Gastrocnemius medialis (tissue), 4 donors: ENCODE measurements at regions not wholly inside any gene's neighbourhood (a gene's known extent, or its start where the extent isn't known, plus 50 kb on each side); places are given as distances from the start of the nearest gene placed in this dataset.
A peak's percentile ranks its signal among the peaks of the same experiment; 100 is the strongest.

Experiments
- ATAC-seq, 2 donors: fragments of 150-250 bp; one replicate each; pipeline ENCODE4 v1.9.1; 2016
- DNase-seq, 2 donors: peaks; one replicate each; pipeline ENCODE4 v3.0.0-alpha.2; 2019
- H3K27ac ChIP-seq, 4 donors: fragments of 200-600 bp; sonication (generic); 1 replicate in 1 of 4; 2 replicates in 3 of 4; pipeline ENCODE4 v1.5.1; 2016 to 2018; ENCODE audit warnings: mild to moderate bottlenecking in 2 of 4, moderate library complexity in 1 of 4
- H3K27me3 ChIP-seq, 3 donors: fragments of 200-600 bp; sonication (generic) in 2 of 3; 1 replicate in 1 of 3; 2 replicates in 2 of 3; pipeline versions ENCODE4 v1.5.1 to v1.6.0; 2016 to 2019; ENCODE audit warnings: mild to moderate bottlenecking in 1 of 3, moderate library complexity in 1 of 3
- H3K36me3 ChIP-seq, 2 donors: fragments of 200-600 bp; sonication (generic) in 1 of 2; one replicate each; pipeline ENCODE4 v1.5.1; 2017 to 2018
- H3K4me1 ChIP-seq, 2 donors: fragments of 200-600 bp; sonication (generic) in 1 of 2; one replicate each; pipeline ENCODE4 v1.5.1; 2016 to 2017; ENCODE audit warnings: mild to moderate bottlenecking in 2 of 2
- H3K4me3 ChIP-seq, 4 donors: fragments of 200-600 bp; sonication (generic) in 3 of 4; 1 replicate in 1 of 4; 2 replicates in 3 of 4; pipeline ENCODE4 v1.5.1; 2016 to 2019; ENCODE audit warnings: mild to moderate bottlenecking in 2 of 4
- H3K9me3 ChIP-seq, 3 donors: fragments of 200-600 bp; sonication (generic) in 2 of 3; 1 replicate in 1 of 3; 2 replicates in 2 of 3; pipeline ENCODE4 v1.5.1; 2016 to 2019
- CTCF ChIP-seq, 5 experiments: fragments of 450-650 bp in 3 of 5; fragments of 200-600 bp in 2 of 5; sonication (generic) in 2 of 5; IDR thresholded peaks in 4 of 5; conservative IDR thresholded peaks in 1 of 5; 1 replicate in 4 of 5; 2 replicates in 1 of 5; pipeline ENCODE4 v1.5.1; 2016 to 2019; ENCODE audit warnings: antibody characterized with exemption in 5 of 5, mild to moderate bottlenecking in 3 of 5, moderate library complexity in 3 of 5
- POLR2A ChIP-seq, 2 donors: fragments of 450-650 bp; IDR thresholded peaks; one replicate each; pipeline ENCODE4 v1.6.1; 2017; ENCODE audit warnings: antibody characterized with exemption in 2 of 2, mild to moderate bottlenecking in 2 of 2, moderate library complexity in 2 of 2
- in situ Hi-C, 4 donors: fragments of 200-750 bp; cut with MboI; loops; one replicate each; pipeline versions ENCODE4 v1.15.0 to v1.8.0; 2017; ENCODE audit warnings: low sequenced_read_pairs in 4 of 4
- intact Hi-C: fragments of 100-400 bp; cut with DNase I; formaldehyde crosslinking; loops from one replicate; pipeline ENCODE4 v1.15.1; 2023; ENCODE audit warnings: low total_unique reads

- H3K4me1 ChIP-seq = no peaks in the 10 kb centered on the region
- in situ Hi-C loops = no loop called here
Measured at GRCh38 chr13:74015137-74015536, 119.1 kb downstream of the KLF12 start.

GRCh38 chr13:74009100-74009668 lies 125.0 kb downstream of the KLF12 start:
- H3K4me1 ChIP-seq = peaks cover 16 to 23% of the 10 kb centered on the region in 2 donors
- in situ Hi-C loops (no loop called here), intact Hi-C loops (no loop called here)
- no peaks in the 10 kb centered on the region for H3K9me3 ChIP-seq
- H3K4me3 ChIP-seq = no peak overlapping the region
- ATAC-seq (no peak), DNase-seq (no peak)
- H3K27ac ChIP-seq = no peak overlapping the region
- H3K27me3 ChIP-seq = no peaks in the 10 kb centered on the region
- TF ChIP-seq CTCF (IDR thresholded peaks at IDR 0.05 in 4 of 5, conservative IDR thresholded peaks at IDR 0.05 in 1 of 5) (no peak), POLR2A (IDR thresholded peaks at IDR 0.05) (no peak)
- H3K36me3 ChIP-seq = no peaks in the 10 kb centered on the region

More at GRCh38 chr13:74015137-74015536, 119.1 kb downstream of the KLF12 start:
- H3K27me3 ChIP-seq = no peaks in the 10 kb centered on the region
- intact Hi-C loops = no loop called here
- no peak overlapping the region for H3K27ac ChIP-seq
- H3K9me3 ChIP-seq = no peaks in the 10 kb centered on the region
- ATAC-seq (no peak), DNase-seq (no peak)
- H3K4me3 ChIP-seq = no peak overlapping the region
- no peaks in the 10 kb centered on the region for H3K36me3 ChIP-seq
- TF ChIP-seq CTCF (IDR thresholded peaks at IDR 0.05 in 4 of 5, conservative IDR thresholded peaks at IDR 0.05 in 1 of 5) (peak in 1 of 5 experiments; percentile 17), POLR2A (IDR thresholded peaks at IDR 0.05) (no peak)

GRCh38 chr13:74006666-74007065 lies 127.5 kb downstream of the KLF12 start:
- no peak for TF ChIP-seq CTCF (IDR thresholded peaks at IDR 0.05 in 4 of 5, conservative IDR thresholded peaks at IDR 0.05 in 1 of 5)
- no peak for TF ChIP-seq POLR2A (IDR thresholded peaks at IDR 0.05)
- H3K36me3 ChIP-seq = no peaks in the 10 kb centered on the region
- peaks cover 19 to 27% of the 10 kb centered on the region in 2 donors for H3K4me1 ChIP-seq
- no peak overlapping the region for H3K27ac ChIP-seq
- in situ Hi-C loops = no loop called here
- H3K9me3 ChIP-seq = no peaks in the 10 kb centered on the region
- DNase-seq (no peak), ATAC-seq (no peak)
- H3K4me3 ChIP-seq = no peak overlapping the region
- no peaks in the 10 kb centered on the region for H3K27me3 ChIP-seq
- intact Hi-C loops = no loop called here

GRCh38 chr13:74005320-74006157 lies 128.7 kb downstream of the KLF12 start:
- in situ Hi-C loops (no loop called here), intact Hi-C loops (no loop called here)
- no peaks in the 10 kb centered on the region for H3K27me3 ChIP-seq
- DNase-seq (no peak), ATAC-seq (no peak)
- TF ChIP-seq CTCF (IDR thresholded peaks at IDR 0.05 in 4 of 5, conservative IDR thresholded peaks at IDR 0.05 in 1 of 5) (no peak), POLR2A (IDR thresholded peaks at IDR 0.05) (no peak)
- H3K27ac ChIP-seq = no peak overlapping the region
- H3K4me1 ChIP-seq = peaks cover 19 to 27% of the 10 kb centered on the region in 2 donors
- no peaks in the 10 kb centered on the region for H3K9me3 ChIP-seq
- H3K4me3 ChIP-seq = no peak overlapping the region
- no peaks in the 10 kb centered on the region for H3K36me3 ChIP-seq
